Type B pancreatic cell (in vitro differentiated cells): ENCODE measurements at regions not wholly inside any gene's neighbourhood (a gene's known extent, or its start where the extent isn't known, plus 50 kb on each side); places are given as distances from the start of the nearest gene placed in this dataset.
"Not testable (repeated sequence)": the region's sequence is repeated elsewhere in the genome, so short reads cannot be mapped to it uniquely, and the experiment has no call there.

Source experiments
- DNase-seq: peaks from one replicate; pipeline ENCODE4 v3.0.0; 2021; ENCODE audit warnings: mixed read lengths; ENCODE audit not compliant: unreplicated experiment; ENCODE audit errors: extremely low spot score
- H3K27ac Mint-ChIP-seq: 2 replicates; pipeline ENCODE4 v1.8.0; 2021; ENCODE audit warnings: mild to moderate bottlenecking, mixed read lengths
- H3K27me3 Mint-ChIP-seq: 2 replicates; pipeline ENCODE4 v1.8.0; 2021; ENCODE audit warnings: mixed read lengths
- H3K36me3 Mint-ChIP-seq: 2 replicates; pipeline ENCODE4 v1.8.0; 2021; ENCODE audit warnings: mixed read lengths
- H3K4me1 Mint-ChIP-seq: one replicate; pipeline ENCODE4 v1.8.0; 2021; ENCODE audit warnings: mixed read lengths; ENCODE audit not compliant: unreplicated experiment
- H3K4me3 Mint-ChIP-seq: 2 replicates; pipeline ENCODE4 v1.8.0; 2021; ENCODE audit warnings: mild to moderate bottlenecking, mixed read lengths
- H3K9me3 Mint-ChIP-seq: 2 replicates; pipeline ENCODE4 v1.8.0; 2021; ENCODE audit warnings: mixed read lengths
- CTCF ChIP-seq: fragments of 200-600 bp; sonication (generic); conservative IDR thresholded peaks from 2 replicates; pipeline ENCODE4 v1.5.0; 2021; ENCODE audit warnings: antibody characterized with exemption, mild to moderate bottlenecking

DNA sequence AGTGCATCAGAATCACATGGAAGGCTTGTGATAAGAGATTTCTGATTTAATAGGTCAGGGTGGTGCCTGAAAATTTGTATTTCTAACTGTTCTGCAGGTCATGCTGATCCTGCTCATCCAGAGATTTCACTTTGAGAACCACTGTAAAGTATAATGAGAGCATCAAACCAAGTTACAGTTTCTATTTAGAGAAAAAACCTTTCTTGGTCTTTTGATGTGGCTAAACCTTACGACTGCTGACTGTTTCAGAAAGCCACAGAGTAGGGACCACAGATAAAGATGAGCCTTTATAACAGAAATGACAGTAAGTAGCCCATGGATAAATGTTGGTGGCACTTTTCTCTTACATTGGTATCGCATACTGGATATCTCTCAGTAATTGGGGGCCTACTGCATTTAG is 109.4 kb upstream of the FANCL start:
- H3K4me3 Mint-ChIP-seq = no peak overlapping the region
- H3K4me1 Mint-ChIP-seq = no peaks in the 10 kb centered on the region
- TF ChIP-seq CTCF = no peak
- no peaks in the 10 kb centered on the region for H3K36me3 Mint-ChIP-seq
- H3K27ac Mint-ChIP-seq = no peak overlapping the region
- no peaks in the 10 kb centered on the region for H3K9me3 Mint-ChIP-seq
- DNase-seq = no peak
- H3K27me3 Mint-ChIP-seq = no peaks in the 10 kb centered on the region

DNA sequence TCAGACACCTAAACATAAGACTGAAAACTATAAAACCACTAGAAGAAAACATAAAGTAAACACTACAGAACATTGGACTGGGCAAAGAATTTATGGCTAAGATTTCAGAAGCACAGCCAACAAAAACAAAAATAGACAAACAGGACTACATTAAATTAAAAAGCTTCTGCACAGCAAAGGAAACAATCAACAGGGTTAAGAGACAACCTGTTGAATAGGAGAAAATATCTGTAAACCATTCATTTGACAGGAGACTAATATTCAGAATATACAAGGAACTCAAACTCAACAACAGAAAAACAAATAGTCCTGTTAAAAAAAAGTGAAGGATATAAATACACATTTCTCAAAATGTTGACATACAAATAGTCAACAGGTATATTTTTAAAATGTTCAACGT is 106.7 kb upstream of the FANCL start:
- Mint-ChIP-seq H3K4me1 (no peaks in the 10 kb centered on the region), H3K9me3 (no peaks in the 10 kb centered on the region), H3K36me3 (no peaks in the 10 kb centered on the region), H3K4me3 (no peak overlapping the region), H3K27me3 (no peaks in the 10 kb centered on the region), H3K27ac (no peak overlapping the region)
- DNase-seq = no peak
- TF ChIP-seq CTCF = no peak

DNA sequence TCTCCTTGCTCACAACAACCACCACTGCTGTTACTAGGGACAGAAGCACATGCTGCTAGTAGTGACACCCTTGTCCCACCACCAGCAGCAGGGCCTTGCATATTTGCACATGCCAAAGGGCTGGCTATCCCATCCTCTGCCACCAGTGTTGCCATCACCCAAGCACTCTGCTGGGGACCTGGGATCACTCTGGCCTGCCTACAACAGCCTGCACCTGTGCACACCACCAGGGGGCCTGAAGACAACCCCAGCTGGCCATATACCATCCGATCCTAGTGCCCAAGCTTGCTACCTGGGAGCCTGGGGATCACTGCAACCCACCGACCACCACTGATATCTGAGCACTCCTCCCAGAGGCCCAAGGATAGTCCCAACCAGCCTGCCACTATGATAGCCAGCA is 99.9 kb upstream of the FANCL start:
- H3K9me3 Mint-ChIP-seq = no peaks in the 10 kb centered on the region
- H3K36me3 Mint-ChIP-seq = no peaks in the 10 kb centered on the region
- H3K4me1 Mint-ChIP-seq = no peaks in the 10 kb centered on the region
- H3K27me3 Mint-ChIP-seq = no peaks in the 10 kb centered on the region
- H3K4me3 Mint-ChIP-seq = no peak overlapping the region
- H3K27ac Mint-ChIP-seq = no peak overlapping the region
- TF ChIP-seq CTCF = no peak
- no peak for DNase-seq

DNA sequence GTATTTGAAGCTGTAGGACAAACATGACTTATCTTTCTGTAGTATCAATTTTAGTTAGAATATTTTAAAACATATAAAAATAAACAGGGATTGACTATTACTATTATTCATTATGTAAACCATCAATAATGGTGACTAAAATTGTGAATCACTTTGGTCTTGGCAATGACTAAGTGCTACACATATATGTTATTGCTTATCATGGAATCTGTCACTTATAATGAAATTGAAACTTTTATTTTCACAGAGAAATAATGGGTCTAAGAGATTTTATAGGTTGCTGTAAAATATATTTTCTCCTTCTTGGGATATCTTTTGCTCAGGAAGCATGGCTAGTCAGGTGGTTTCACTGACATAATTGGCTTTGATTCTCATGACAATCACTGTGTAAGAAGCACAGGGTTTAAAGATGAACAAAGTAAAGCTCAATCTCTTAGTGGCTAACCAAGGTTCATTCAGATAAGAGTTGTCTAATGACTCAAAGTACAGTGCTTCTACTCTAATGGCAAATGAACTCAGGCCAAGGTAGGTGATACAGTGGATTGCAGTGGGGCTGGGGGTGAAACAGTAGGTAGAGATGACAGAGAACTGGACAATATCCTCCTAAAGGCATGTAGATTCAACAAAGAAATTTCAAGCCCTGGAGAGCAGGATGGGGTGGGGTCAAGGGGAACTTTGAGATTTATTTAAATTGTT is 98.6 kb upstream of the FANCL start:
- no peaks in the 10 kb centered on the region for H3K9me3 Mint-ChIP-seq
- DNase-seq = no peak
- H3K27me3 Mint-ChIP-seq = no peaks in the 10 kb centered on the region

GRCh38 chr2:58336416-58336815 is 95.3 kb upstream of the FANCL start:
- Mint-ChIP-seq H3K9me3 (no peaks in the 10 kb centered on the region), H3K36me3 (no peaks in the 10 kb centered on the region), H3K27ac (no peak overlapping the region), H3K4me1 (no peaks in the 10 kb centered on the region), H3K27me3 (no peaks in the 10 kb centered on the region), H3K4me3 (no peak overlapping the region)
- no peak for DNase-seq
- TF ChIP-seq CTCF = no peak

More for the DNA sequence above, 98.6 kb upstream of the FANCL start:
- Mint-ChIP-seq H3K36me3 (no peaks in the 10 kb centered on the region), H3K4me3 (no peak overlapping the region), H3K27ac (no peak overlapping the region), H3K4me1 (no peaks in the 10 kb centered on the region)
- no peak for TF ChIP-seq CTCF

GRCh38 chr2:58334414-58334813 is 93.3 kb upstream of the FANCL start:
- no peak overlapping the region for H3K27ac Mint-ChIP-seq

GRCh38 chr2:58325296-58325895 is 84.3 kb upstream of the FANCL start:
- not testable (repeated sequence) for H3K4me3 Mint-ChIP-seq, H3K9me3 Mint-ChIP-seq, H3K27me3 Mint-ChIP-seq, H3K36me3 Mint-ChIP-seq, H3K4me1 Mint-ChIP-seq, DNase-seq, H3K27ac Mint-ChIP-seq

More at GRCh38 chr2:58334414-58334813, 93.3 kb upstream of the FANCL start:
- Mint-ChIP-seq H3K27me3 (no peaks in the 10 kb centered on the region), H3K9me3 (no peaks in the 10 kb centered on the region), H3K36me3 (no peaks in the 10 kb centered on the region), H3K4me1 (no peaks in the 10 kb centered on the region), H3K4me3 (no peak overlapping the region)
- TF ChIP-seq CTCF = no peak
- DNase-seq = no peak
